Esophagus muscularis mucosa (tissue), 3 donors: ENCODE measurements at regions not wholly inside any gene's neighbourhood (a gene's known extent, or its start where the extent isn't known, plus 50 kb on each side); places are given as distances from the start of the nearest gene placed in this dataset.

Experiments
- CTCF ChIP-seq, 3 experiments: fragments of 200-600 bp in 2 of 3; fragments of 450-650 bp in 1 of 3; sonication (generic) in 2 of 3; IDR thresholded peaks; one replicate each; pipeline ENCODE4 v1.5.1; 2017 to 2019; ENCODE audit warnings: antibody characterized with exemption in 3 of 3, mild to moderate bottlenecking in 2 of 3, moderate library complexity in 1 of 3
- POLR2A ChIP-seq: fragments of 450-650 bp; IDR thresholded peaks from one replicate; pipeline ENCODE4 v1.6.1; 2017; ENCODE audit warnings: antibody characterized with exemption, moderate library complexity, mild to moderate bottlenecking, low read depth

- TF ChIP-seq POLR2A: no peak
- TF ChIP-seq CTCF (IDR thresholded peaks at IDR 0.05): no peak
Observed at GRCh38 chr5:118578093-118578492, 410.3 kb downstream of the DTWD2 start.
